ENCODE measurements at regions not wholly inside any gene's neighbourhood (a gene's known extent, or its start where the extent isn't known, plus 50 kb on each side); places are given as distances from the start of the nearest gene placed in this dataset.

GRCh38 chr13:106310291-106310865 is 225.1 kb downstream of the EFNB2 start:
- TF ChIP-seq, protein P1, sequence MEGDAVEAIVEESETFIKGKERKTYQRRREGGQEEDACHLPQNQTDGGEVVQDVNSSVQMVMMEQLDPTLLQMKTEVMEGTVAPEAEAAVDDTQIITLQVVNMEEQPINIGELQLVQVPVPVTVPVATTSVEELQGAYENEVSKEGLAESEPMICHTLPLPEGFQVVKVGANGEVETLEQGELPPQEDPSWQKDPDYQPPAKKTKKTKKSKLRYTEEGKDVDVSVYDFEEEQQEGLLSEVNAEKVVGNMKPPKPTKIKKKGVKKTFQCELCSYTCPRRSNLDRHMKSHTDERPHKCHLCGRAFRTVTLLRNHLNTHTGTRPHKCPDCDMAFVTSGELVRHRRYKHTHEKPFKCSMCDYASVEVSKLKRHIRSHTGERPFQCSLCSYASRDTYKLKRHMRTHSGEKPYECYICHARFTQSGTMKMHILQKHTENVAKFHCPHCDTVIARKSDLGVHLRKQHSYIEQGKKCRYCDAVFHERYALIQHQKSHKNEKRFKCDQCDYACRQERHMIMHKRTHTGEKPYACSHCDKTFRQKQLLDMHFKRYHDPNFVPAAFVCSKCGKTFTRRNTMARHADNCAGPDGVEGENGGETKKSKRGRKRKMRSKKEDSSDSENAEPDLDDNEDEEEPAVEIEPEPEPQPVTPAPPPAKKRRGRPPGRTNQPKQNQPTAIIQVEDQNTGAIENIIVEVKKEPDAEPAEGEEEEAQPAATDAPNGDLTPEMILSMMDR (IDR thresholded peaks at IDR 0.05; ENCODE audit: partially characterized antibody, unreplicated experiment): no peak
- no peak for DNase-seq
- H3K27me3 Mint-ChIP-seq (ENCODE audit: unreplicated experiment): peaks cover 4% of the 10 kb centered on the region
- H3K27ac Mint-ChIP-seq (ENCODE audit: unreplicated experiment): no peak overlapping the region
- H3K4me1 Mint-ChIP-seq (ENCODE audit: low read depth, unreplicated experiment): no peaks in the 10 kb centered on the region
- no peak overlapping the region for H3K4me3 Mint-ChIP-seq (ENCODE audit: unreplicated experiment)
- H3K36me3 Mint-ChIP-seq (ENCODE audit: unreplicated experiment): no peaks in the 10 kb centered on the region
- H3K9me3 Mint-ChIP-seq (ENCODE audit: unreplicated experiment): peaks cover 3% of the 10 kb centered on the region

GRCh38 chr13:106306748-106307277 is 228.6 kb downstream of the EFNB2 start:
- Mint-ChIP-seq H3K4me3 (ENCODE audit: unreplicated experiment) (no peak overlapping the region), H3K27me3 (ENCODE audit: unreplicated experiment) (peaks cover 2% of the 10 kb centered on the region), H3K4me1 (ENCODE audit: low read depth, unreplicated experiment) (no peaks in the 10 kb centered on the region), H3K9me3 (ENCODE audit: unreplicated experiment) (peaks cover 3% of the 10 kb centered on the region), H3K27ac (ENCODE audit: unreplicated experiment) (no peak overlapping the region), H3K36me3 (ENCODE audit: unreplicated experiment) (no peaks in the 10 kb centered on the region)
- TF ChIP-seq, protein P1 (IDR thresholded peaks at IDR 0.05; ENCODE audit: partially characterized antibody, unreplicated experiment): no peak
- DNase-seq: no peak

GRCh38 chr13:106302843-106303242 is 232.6 kb downstream of the EFNB2 start:
- Mint-ChIP-seq H3K4me1 (ENCODE audit: low read depth, unreplicated experiment) (no peaks in the 10 kb centered on the region), H3K27ac (ENCODE audit: unreplicated experiment) (no peak overlapping the region), H3K9me3 (ENCODE audit: unreplicated experiment) (peaks cover 3% of the 10 kb centered on the region), H3K27me3 (ENCODE audit: unreplicated experiment) (no peaks in the 10 kb centered on the region), H3K36me3 (ENCODE audit: unreplicated experiment) (peaks cover 6% of the 10 kb centered on the region), H3K4me3 (ENCODE audit: unreplicated experiment) (no peak overlapping the region)
- no peak for DNase-seq
- TF ChIP-seq, protein P1 (IDR thresholded peaks at IDR 0.05; ENCODE audit: partially characterized antibody, unreplicated experiment): no peak

DNA sequence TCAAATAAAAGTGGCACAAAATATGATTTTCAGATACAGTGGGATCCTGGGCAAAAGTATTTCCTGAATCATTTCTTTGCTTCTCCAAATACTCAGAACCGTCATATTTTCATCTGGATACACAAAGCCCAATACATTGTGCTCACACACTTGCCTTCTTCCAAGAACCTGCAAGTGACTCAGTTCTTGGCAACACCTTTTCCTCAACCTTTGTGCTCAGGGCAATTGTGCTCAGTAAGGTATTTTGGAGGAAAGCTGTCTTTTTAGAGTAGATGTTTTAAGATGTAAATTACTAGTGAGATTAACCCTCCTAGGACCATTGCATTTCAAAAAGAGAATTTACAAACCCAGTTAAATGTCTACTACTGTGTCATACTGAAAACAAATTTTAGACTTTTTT is 233.5 kb downstream of the EFNB2 start:
- no peak for DNase-seq
- no peaks in the 10 kb centered on the region for H3K9me3 Mint-ChIP-seq (ENCODE audit: unreplicated experiment)
- peaks cover 6% of the 10 kb centered on the region for H3K36me3 Mint-ChIP-seq (ENCODE audit: unreplicated experiment)
- H3K4me1 Mint-ChIP-seq (ENCODE audit: low read depth, unreplicated experiment): no peaks in the 10 kb centered on the region
- H3K27ac Mint-ChIP-seq (ENCODE audit: unreplicated experiment): no peak overlapping the region
- TF ChIP-seq, protein P1 (IDR thresholded peaks at IDR 0.05; ENCODE audit: partially characterized antibody, unreplicated experiment): no peak
- no peak overlapping the region for H3K4me3 Mint-ChIP-seq (ENCODE audit: unreplicated experiment)
- no peaks in the 10 kb centered on the region for H3K27me3 Mint-ChIP-seq (ENCODE audit: unreplicated experiment)

- no peaks in the 10 kb centered on the region for H3K27me3 Mint-ChIP-seq (ENCODE audit: unreplicated experiment)
- TF ChIP-seq, protein P1 (IDR thresholded peaks at IDR 0.05; ENCODE audit: partially characterized antibody, unreplicated experiment): no peak
- H3K9me3 Mint-ChIP-seq (ENCODE audit: unreplicated experiment): no peaks in the 10 kb centered on the region
- H3K36me3 Mint-ChIP-seq (ENCODE audit: unreplicated experiment): peaks cover 6% of the 10 kb centered on the region
- H3K27ac Mint-ChIP-seq (ENCODE audit: unreplicated experiment): no peak overlapping the region
- H3K4me3 Mint-ChIP-seq (ENCODE audit: unreplicated experiment): no peak overlapping the region
- no peak for DNase-seq
- H3K4me1 Mint-ChIP-seq (ENCODE audit: low read depth, unreplicated experiment): no peaks in the 10 kb centered on the region
These were observed 235.8 kb downstream of the EFNB2 start for GRCh38 chr13:106299621-106300020.
